GM20000 (cell line): ENCODE measurements at regions not wholly inside any gene's neighbourhood (a gene's known extent, or its start where the extent isn't known, plus 50 kb on each side); places are given as distances from the start of the nearest gene placed in this dataset.
A peak's percentile ranks its signal among the peaks of the same experiment; 100 is the strongest.

ENCODE experiments used
- DNase-seq: peaks from one replicate; pipeline ENCODE4 v3.0.0; 2012; ENCODE audit warnings: low spot score
- TF ChIP-seq, protein P1 (sequence below): IDR thresholded peaks from 2 replicates; pipeline ENCODE4 v1.5.1; 2012; ENCODE audit warnings: mild to moderate bottlenecking, control low read depth; ENCODE audit errors: extremely low read depth, missing control alignments

- TF ChIP-seq, protein P1, sequence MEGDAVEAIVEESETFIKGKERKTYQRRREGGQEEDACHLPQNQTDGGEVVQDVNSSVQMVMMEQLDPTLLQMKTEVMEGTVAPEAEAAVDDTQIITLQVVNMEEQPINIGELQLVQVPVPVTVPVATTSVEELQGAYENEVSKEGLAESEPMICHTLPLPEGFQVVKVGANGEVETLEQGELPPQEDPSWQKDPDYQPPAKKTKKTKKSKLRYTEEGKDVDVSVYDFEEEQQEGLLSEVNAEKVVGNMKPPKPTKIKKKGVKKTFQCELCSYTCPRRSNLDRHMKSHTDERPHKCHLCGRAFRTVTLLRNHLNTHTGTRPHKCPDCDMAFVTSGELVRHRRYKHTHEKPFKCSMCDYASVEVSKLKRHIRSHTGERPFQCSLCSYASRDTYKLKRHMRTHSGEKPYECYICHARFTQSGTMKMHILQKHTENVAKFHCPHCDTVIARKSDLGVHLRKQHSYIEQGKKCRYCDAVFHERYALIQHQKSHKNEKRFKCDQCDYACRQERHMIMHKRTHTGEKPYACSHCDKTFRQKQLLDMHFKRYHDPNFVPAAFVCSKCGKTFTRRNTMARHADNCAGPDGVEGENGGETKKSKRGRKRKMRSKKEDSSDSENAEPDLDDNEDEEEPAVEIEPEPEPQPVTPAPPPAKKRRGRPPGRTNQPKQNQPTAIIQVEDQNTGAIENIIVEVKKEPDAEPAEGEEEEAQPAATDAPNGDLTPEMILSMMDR: no peak
- DNase-seq: peak; percentile 56
Measured at GRCh38 chr17:77266891-77267341, 126.1 kb downstream of the SEC14L1 start.

DNA sequence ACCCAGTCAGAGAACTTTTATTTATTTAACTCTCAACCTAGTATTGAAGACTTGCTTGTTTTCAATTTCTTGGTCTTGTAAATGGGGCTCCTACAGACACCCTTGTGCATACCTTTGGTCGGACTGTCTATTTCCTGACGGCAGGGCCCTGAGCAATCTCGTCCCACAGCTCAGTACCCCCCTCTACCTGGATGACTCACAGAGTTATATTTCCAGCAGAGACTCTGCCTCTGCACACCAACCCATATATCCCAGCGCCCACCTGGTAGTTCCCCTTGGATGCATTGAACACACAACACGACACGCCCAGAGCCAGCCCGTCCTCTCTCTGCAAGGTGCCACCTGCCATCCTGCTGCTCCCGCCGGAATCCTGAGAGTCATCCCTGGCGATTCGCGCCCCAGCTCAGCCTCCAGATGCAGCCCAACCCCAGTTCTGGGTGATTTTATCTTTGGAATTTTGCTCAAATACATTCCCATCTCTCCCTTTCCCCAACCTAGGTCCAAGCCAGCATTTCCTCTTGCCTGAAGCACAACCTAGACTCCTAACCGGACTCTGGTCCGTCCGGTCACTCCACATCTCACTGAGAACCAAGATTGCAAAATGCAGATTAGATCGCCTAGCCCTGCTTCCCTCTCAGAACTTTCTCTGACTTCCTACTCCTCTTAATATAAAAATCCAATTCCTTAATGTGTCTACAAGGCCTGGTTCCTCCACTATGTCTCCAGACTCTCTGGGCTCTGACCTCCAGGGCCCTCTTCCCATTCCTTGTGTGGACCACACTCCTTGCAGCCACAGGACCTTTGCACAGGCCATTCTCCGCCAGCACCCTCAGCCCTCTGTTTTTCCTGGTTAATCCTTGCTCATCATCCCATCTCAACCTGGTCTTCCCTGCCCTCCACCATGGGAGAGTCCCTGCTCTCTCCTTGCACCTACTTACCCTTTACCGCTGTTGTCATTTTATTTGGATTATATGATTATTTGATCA lies 129.2 kb downstream of the SEC14L1 start:
- no peak for DNase-seq

DNA sequence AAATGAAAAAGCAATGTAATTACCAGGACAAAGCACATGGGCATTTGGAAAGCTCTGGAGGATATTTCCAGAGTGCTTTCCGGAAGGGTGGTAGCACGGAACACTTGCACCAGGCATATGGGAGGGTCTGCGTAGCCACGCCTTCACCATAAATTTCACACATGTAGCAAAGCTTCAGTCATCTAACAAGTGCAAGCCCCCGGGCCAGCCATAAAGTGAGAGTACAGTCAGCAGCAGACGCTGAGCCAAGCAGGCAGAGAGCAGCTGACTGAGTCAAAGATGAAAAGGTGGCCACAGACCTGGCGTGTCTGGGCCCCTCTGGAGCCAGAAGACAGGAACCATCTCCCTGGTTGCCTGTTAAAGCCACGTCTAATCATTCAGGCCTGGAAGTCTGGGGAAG lies 130.6 kb downstream of the SEC14L1 start:
- DNase-seq: no peak

More for the DNA sequence above, 129.2 kb downstream of the SEC14L1 start:
- TF ChIP-seq, protein P1: no peak

DNA sequence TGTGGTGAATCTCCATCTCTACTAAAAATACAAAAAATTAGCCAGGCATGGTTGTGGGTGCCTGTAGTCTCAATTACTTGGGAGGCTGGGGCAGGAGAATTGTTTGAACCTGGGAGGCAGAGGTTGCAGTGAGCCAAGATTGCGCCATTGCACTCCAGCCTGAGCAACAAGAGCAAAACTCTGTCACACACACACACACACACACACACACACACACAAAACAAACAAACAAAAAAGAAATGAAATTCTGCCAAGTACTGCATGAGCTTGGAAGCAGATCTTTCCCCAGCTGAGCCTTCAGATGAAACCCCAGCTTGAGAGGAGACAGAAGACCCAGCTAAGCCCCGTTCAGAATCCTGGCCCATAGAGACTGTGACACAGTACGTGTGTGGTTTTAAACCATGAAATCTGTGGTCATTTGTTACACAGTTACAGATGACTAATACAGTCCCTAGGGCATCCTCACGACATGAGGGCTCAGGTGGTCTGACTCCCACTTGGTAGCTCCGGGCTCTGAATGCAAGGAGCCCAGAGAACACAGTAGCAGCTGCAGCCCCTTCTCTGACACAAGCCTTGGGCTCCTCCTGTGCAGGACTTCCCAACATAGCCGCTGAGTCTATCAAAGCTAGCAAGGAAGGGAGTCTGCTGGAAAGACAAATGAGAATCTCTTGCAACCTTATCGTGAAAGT lies 132.8 kb downstream of the SEC14L1 start:
- DNase-seq: no peak
- TF ChIP-seq, protein P1: no peak

More for the DNA sequence above, 130.6 kb downstream of the SEC14L1 start:
- TF ChIP-seq, protein P1: no peak

DNA sequence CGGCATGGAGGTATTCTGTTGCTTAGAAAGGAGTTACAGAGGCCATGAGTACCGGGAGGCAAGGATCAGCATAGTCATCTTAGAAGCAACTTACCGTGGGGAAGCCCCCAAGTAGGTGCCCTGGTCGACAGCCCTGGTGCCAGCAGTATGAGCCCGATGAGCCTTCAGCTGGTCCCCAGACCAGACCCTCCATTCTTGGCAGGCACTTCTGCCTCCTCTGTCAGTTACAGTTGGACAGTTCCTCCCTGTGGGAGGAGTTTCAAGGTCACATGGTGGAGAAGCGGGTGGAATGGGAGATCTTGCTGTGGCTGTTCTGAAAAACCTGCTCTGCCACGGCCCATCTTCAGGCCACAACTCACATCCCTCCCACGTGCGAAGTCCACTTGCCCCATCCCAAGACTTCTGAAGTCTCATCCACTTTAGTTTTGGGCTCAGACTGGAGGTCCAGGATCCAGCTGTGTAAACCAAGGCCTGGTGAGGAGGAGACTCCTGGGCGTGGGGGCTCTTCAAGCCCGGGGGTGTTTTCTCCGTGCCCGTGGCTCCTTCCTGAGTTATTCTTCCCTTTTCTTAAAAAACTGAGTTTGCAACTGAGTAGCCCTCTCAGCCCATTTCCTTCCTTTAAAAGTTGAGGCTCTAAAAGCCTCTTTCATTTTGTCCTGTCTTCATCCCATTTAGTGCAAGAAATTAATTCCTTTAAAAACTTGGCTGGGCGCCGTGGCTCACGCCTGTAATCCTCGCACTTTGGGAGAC lies 133.5 kb downstream of the SEC14L1 start:
- no peak for DNase-seq
- TF ChIP-seq, protein P1: no peak

GRCh38 chr17:77279448-77280303 lies 138.9 kb downstream of the SEC14L1 start:
- TF ChIP-seq, protein P1: no peak
- DNase-seq: no peak
